Bronchial epithelial cell (primary cell): ENCODE measurements at regions not wholly inside any gene's neighbourhood (a gene's known extent, or its start where the extent isn't known, plus 50 kb on each side); places are given as distances from the start of the nearest gene placed in this dataset.

Source experiments
- DNase-seq: peaks from one replicate; pipeline ENCODE4 v3.0.0-alpha.2; 2010; ENCODE audit warnings: low read depth
- FAIRE-seq: peaks from 2 replicates; lab custom pipeline; 2011; peaks lifted over from hg19 to GRCh38; lab: Jason Lieb, UNC
- H3K27me3 ChIP-seq: 2 replicates; pipeline ENCODE4 v1.5.1; 2011; ENCODE audit warnings: low read length; ENCODE audit not compliant: control insufficient read depth, insufficient read depth
- H3K36me3 ChIP-seq: 2 replicates; pipeline ENCODE4 v1.5.1; 2011; ENCODE audit warnings: low read length; ENCODE audit not compliant: control insufficient read depth, insufficient read depth
- H3K4me3 ChIP-seq: 2 replicates; pipeline ENCODE4 v1.5.1; 2011; ENCODE audit warnings: mild to moderate bottlenecking, low read depth, low read length, control low read depth
- TF ChIP-seq, protein P1 (sequence below): IDR thresholded peaks from 2 replicates; pipeline ENCODE4 v1.5.1; 2011; ENCODE audit warnings: mild to moderate bottlenecking, moderate library complexity, low read length, control low read depth, inconsistent platforms; ENCODE audit not compliant: insufficient read depth, severe bottlenecking

DNA sequence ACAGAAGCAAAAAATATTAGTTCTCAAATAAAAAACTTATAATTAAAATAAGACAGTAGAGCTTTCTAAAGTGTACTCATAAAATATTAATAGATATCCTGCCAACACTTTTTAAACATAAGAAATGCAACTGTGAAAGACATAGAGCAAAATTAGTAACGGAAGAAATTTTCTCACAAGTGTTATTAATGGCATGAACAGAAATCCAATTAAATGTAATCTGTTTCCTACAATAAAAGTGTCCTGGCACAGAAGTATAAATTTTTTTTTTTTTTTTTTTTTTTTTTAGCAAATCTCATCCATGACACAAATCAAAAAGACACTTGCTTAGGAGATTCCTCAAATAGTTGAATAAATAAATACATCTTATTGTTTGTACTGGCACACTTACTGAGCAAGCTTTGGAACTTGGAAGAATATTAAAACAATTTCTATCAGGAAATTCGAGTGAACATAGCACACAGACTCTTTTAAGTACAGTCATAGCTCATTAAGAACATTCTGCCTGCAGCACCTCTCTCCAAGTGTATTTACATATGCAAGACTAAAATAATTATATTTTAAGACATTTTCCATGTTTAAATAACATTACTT, 227.2 kb upstream of the ROBO2 start:
- TF ChIP-seq, protein P1, sequence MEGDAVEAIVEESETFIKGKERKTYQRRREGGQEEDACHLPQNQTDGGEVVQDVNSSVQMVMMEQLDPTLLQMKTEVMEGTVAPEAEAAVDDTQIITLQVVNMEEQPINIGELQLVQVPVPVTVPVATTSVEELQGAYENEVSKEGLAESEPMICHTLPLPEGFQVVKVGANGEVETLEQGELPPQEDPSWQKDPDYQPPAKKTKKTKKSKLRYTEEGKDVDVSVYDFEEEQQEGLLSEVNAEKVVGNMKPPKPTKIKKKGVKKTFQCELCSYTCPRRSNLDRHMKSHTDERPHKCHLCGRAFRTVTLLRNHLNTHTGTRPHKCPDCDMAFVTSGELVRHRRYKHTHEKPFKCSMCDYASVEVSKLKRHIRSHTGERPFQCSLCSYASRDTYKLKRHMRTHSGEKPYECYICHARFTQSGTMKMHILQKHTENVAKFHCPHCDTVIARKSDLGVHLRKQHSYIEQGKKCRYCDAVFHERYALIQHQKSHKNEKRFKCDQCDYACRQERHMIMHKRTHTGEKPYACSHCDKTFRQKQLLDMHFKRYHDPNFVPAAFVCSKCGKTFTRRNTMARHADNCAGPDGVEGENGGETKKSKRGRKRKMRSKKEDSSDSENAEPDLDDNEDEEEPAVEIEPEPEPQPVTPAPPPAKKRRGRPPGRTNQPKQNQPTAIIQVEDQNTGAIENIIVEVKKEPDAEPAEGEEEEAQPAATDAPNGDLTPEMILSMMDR, result no peak
- DNase-seq, result no peak
- no peak overlapping the region for H3K4me3 ChIP-seq
- no peaks in the 10 kb centered on the region for H3K36me3 ChIP-seq
- no peak for FAIRE-seq
- H3K27me3 ChIP-seq, result no peaks in the 10 kb centered on the region

DNA sequence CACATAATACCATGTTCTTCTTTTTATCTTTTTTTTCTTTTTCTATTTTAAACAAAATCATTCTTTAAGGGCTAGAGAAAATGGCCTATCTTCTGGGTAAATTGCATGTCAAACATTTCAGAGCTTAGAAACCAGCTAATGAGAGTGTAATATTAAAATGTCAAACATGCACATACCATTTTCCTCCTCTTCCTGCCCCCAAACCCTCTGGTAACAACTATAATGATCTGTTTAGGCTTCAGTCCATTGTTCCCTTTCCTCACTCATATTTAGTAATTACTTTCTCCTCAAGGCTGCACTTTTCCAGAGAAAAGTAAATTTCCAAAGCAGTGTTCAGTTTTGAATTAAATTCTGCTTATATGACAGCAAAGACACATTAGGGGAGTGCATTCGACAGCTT, 224.3 kb upstream of the ROBO2 start:
- no peak for FAIRE-seq
- TF ChIP-seq, protein P1, result no peak
- Histone ChIP-seq H3K27me3 (no peaks in the 10 kb centered on the region), H3K4me3 (no peak overlapping the region), H3K36me3 (no peaks in the 10 kb centered on the region)
- DNase-seq, result no peak

DNA sequence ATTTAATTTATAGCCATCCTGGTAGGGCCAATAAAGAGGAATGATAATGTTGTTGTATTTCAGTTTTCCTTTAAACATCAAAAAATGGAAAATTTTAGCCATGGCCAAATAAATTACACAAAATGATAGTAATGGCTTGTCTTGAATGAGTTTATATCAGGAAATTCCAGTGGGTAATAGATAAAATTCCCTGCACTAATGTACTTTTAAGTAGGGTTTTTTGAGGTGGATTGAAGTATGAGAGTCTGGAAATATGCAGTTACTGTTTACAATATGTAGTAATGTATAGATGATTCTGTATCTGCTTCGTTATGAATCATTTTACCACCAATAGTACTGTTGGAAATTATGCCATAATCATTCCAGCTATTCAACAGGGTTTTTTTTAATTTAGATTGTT, 219.4 kb upstream of the ROBO2 start:
- Histone ChIP-seq H3K4me3 (no peak overlapping the region), H3K36me3 (no peaks in the 10 kb centered on the region), H3K27me3 (no peaks in the 10 kb centered on the region)
- no peak for FAIRE-seq
- no peak for DNase-seq
- TF ChIP-seq, protein P1, result no peak

DNA sequence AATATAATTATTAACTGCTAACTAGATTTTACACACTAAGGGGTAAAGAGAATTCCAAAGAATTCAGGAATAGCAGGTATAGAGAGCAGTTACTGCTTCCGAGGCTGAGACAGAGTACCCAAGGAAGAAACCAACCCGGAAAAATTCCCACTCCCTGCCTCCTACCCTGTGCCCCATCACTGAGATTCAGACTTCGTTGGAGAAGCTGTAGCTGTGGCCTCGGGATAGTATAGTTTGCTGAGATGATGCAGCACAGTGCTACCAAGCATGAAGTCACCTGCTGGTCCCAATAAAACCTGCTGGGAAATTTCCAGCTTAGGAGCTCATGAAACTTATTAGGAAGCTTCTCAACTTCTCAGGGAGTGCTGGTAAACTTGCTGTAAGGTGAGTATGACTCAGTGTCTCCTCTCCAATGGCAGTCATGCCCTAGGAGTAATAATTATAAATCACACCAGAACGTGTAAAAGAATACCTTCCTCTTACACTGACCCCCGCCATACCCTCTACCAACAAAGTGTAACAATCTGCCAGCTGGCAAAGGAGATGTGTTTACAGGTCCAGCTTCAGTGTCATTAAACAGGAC, 215.2 kb upstream of the ROBO2 start:
- Histone ChIP-seq H3K27me3 (no peaks in the 10 kb centered on the region), H3K4me3 (no peak overlapping the region), H3K36me3 (no peaks in the 10 kb centered on the region)
- no peak for DNase-seq
- TF ChIP-seq, protein P1, result no peak
- FAIRE-seq, result no peak

DNA sequence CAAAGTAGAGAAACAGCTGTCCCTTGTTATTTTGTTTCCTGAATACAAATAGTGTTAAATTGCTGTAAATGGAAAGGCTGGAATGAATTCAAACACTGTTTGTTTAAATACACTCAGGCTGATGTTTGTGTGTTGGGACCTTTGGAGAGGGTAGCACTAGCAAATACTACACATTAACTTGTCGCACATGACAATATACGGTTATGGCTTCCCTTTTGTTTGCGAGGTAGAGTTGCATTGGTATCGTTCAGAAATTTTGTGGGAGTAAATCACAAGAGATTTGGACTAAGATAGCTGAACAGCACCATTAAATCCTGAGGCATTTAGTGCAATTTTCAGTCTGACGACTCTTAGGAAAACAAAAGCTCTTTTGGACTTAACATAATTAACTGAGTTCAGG, 213.0 kb upstream of the ROBO2 start:
- no peaks in the 10 kb centered on the region for H3K27me3 ChIP-seq
- DNase-seq, result no peak
- no peaks in the 10 kb centered on the region for H3K36me3 ChIP-seq
- FAIRE-seq, result no peak
- H3K4me3 ChIP-seq, result no peak overlapping the region
- TF ChIP-seq, protein P1, result no peak
